Caco-2 (cell line): ENCODE measurements at regions not wholly inside any gene's neighbourhood (a gene's known extent, or its start where the extent isn't known, plus 50 kb on each side); places are given as distances from the start of the nearest gene placed in this dataset.

ENCODE experiments used
- BruUV-seq: library from RNA; stranded (reverse); fragments of 400-500 nt; replicated peaks from 2 replicates; lab custom pipeline; 2021; lab: Mats Ljungman, UMichigan
- CTCF ChIA-PET: fragments of 300-600 bp; sonication (Branson Sonifier 250); formaldehyde crosslinking; loops from one replicate; lab custom pipeline; 2022; ENCODE audit warnings: antibody characterized with exemption; lab: Charles Lee
- POLR2A ChIA-PET: fragments of 300-600 bp; sonication (Branson Sonifier 250); formaldehyde crosslinking; loops from one replicate; lab custom pipeline; 2022; ENCODE audit warnings: antibody characterized with exemption; lab: Charles Lee
- DNase-seq, 2 experiments: peaks; one replicate each; pipeline versions ENCODE4 v3.0.0 to v3.0.0-alpha.2; 2020 to 2022
- H3K27me3 ChIP-seq: replicated peaks from 2 replicates; pipeline ENCODE4 v1.6.0; 2011; ENCODE audit warnings: low read length; ENCODE audit not compliant: control insufficient read depth, insufficient read depth
- H3K36me3 ChIP-seq: 2 replicates; pipeline ENCODE4 v1.5.1; 2011; ENCODE audit warnings: low read length; ENCODE audit not compliant: control insufficient read depth, insufficient read depth
- H3K4me1 ChIP-seq: fragments of 250-450 bp; sonication (Bioruptor Pico); 2 replicates; pipeline ENCODE4 v1.5.1; 2020; ENCODE audit warnings: mild to moderate bottlenecking
- H3K4me3 ChIP-seq: 2 replicates; pipeline ENCODE4 v1.5.1; 2011; ENCODE audit warnings: low read depth, mild to moderate bottlenecking, control low read depth, low read length
- H3K9me3 ChIP-seq: fragments of 250-450 bp; sonication (Bioruptor Pico); 2 replicates; pipeline ENCODE4 v1.5.1; 2020; ENCODE audit warnings: mild to moderate bottlenecking, moderate library complexity
- H3K27ac Mint-ChIP-seq: one replicate; pipeline ENCODE4 v1.8.0; 2022; ENCODE audit warnings: mixed read lengths; ENCODE audit not compliant: unreplicated experiment
- H3K27me3 Mint-ChIP-seq: one replicate; pipeline ENCODE4 v1.8.0; 2022; ENCODE audit warnings: mixed read lengths; ENCODE audit not compliant: insufficient read depth, unreplicated experiment
- H3K36me3 Mint-ChIP-seq: one replicate; pipeline ENCODE4 v1.8.0; 2022; ENCODE audit warnings: mild to moderate bottlenecking, mixed read lengths; ENCODE audit not compliant: insufficient read depth, unreplicated experiment
- H3K4me1 Mint-ChIP-seq: one replicate; pipeline ENCODE4 v1.8.0; 2022; ENCODE audit warnings: low read depth, mixed read lengths; ENCODE audit not compliant: unreplicated experiment
- H3K4me3 Mint-ChIP-seq: one replicate; pipeline ENCODE4 v1.8.0; 2022; ENCODE audit warnings: mild to moderate bottlenecking, moderate library complexity, mixed read lengths; ENCODE audit not compliant: unreplicated experiment
- H3K9me3 Mint-ChIP-seq: one replicate; pipeline ENCODE4 v1.8.0; 2022; ENCODE audit warnings: mixed read lengths; ENCODE audit not compliant: unreplicated experiment
- CTCF ChIP-seq, 2 experiments: fragments of 200-600 bp in 1 of 2; IDR thresholded peaks; 1 replicate in 1 of 2; 2 replicates in 1 of 2; pipeline versions ENCODE4 v1.5.1 to v1.8.0; 2011 to 2022; ENCODE audit warnings: antibody characterized with exemption in 1 of 2, control low read depth in 1 of 2, inconsistent platforms in 1 of 2, low read depth in 1 of 2, low read length in 1 of 2, mild to moderate bottlenecking in 1 of 2, moderate library complexity in 1 of 2; ENCODE audit not compliant: insufficient read depth in 1 of 2, severe bottlenecking in 1 of 2, unreplicated experiment in 1 of 2
- intact Hi-C: fragments of 100-400 bp; cut with micrococcal nuclease; formaldehyde crosslinking; loops from one replicate; pipeline ENCODE4 v1.10.0; 2022; ENCODE audit not compliant: unreplicated experiment

DNA sequence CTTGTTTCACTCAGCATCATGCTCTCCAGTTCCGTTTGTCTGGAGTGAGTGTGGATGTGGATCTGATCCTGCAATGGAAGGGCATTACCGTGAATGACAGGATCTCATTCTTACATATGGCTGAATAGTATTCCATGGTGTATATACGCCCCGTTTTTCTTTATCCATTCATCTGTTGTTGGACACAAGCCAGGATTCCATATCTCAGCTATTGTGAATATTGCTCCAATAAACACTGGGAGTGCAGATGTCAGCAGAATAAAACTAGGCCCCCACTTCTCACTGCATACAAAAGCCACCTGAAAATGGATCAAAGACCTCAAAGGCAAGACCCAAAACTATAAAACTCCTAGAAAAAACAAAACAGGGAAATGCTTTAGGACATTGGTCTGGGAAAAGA lies 120.3 kb upstream of the TMPRSS2 start:
- Mint-ChIP-seq H3K27ac (no peak overlapping the region), H3K36me3 (no peaks in the 10 kb centered on the region), H3K9me3 (peaks cover 2% of the 10 kb centered on the region), H3K27me3 (no peaks in the 10 kb centered on the region), H3K4me3 (no peak overlapping the region), H3K4me1 (peaks cover under 1% of the 10 kb centered on the region)
- intact Hi-C loops: no loop called here
- H3K4me1 ChIP-seq: peaks cover 6% of the 10 kb centered on the region; the same call in 1 of the 2 replicates
- ChIA-PET POLR2A (no interaction called here), CTCF (no interaction called here)
- no peak for TF ChIP-seq CTCF (IDR thresholded peaks at IDR 0.05; ENCODE audit: insufficient read depth in 1 of 2, low read depth in 1 of 2, low read length in 1 of 2, severe bottlenecking in 1 of 2, unreplicated experiment in 1 of 2)
- H3K9me3 ChIP-seq: peaks cover 10% of the 10 kb centered on the region; the same call in 1 of the 2 replicates
- no peak for DNase-seq
- H3K4me3 ChIP-seq: no peak overlapping the region
- no TSS peak for BruUV-seq
- no peaks in the 10 kb centered on the region for H3K36me3 ChIP-seq
- H3K27me3 ChIP-seq: no peaks in the 10 kb centered on the region

GRCh38 chr21:41627428-41627827 lies 119.5 kb upstream of the TMPRSS2 start:
- no peak overlapping the region for H3K4me3 Mint-ChIP-seq
- no peak overlapping the region for H3K27ac Mint-ChIP-seq
- intact Hi-C loops: no loop called here
- H3K9me3 Mint-ChIP-seq: no peaks in the 10 kb centered on the region
- no peaks in the 10 kb centered on the region for H3K27me3 ChIP-seq
- no peaks in the 10 kb centered on the region for H3K36me3 Mint-ChIP-seq
- no peaks in the 10 kb centered on the region for H3K36me3 ChIP-seq
- no peaks in the 10 kb centered on the region for H3K27me3 Mint-ChIP-seq
- ChIA-PET POLR2A (no interaction called here), CTCF (no interaction called here)
- peaks cover 10% of the 10 kb centered on the region; the same call in 1 of the 2 replicates for H3K9me3 ChIP-seq
- no TSS peak for BruUV-seq
- H3K4me3 ChIP-seq: no peak overlapping the region
- no peaks in the 10 kb centered on the region for H3K4me1 ChIP-seq
- no peak for TF ChIP-seq CTCF (IDR thresholded peaks at IDR 0.05; ENCODE audit: insufficient read depth in 1 of 2, low read depth in 1 of 2, low read length in 1 of 2, severe bottlenecking in 1 of 2, unreplicated experiment in 1 of 2)
- H3K4me1 Mint-ChIP-seq: no peaks in the 10 kb centered on the region
- no peak for DNase-seq

GRCh38 chr21:41626021-41626420 lies 118.1 kb upstream of the TMPRSS2 start:
- no peaks in the 10 kb centered on the region for H3K4me1 ChIP-seq
- no peaks in the 10 kb centered on the region for H3K27me3 ChIP-seq
- Mint-ChIP-seq H3K4me3 (no peak overlapping the region), H3K4me1 (no peaks in the 10 kb centered on the region), H3K9me3 (no peaks in the 10 kb centered on the region), H3K27ac (no peak overlapping the region), H3K36me3 (no peaks in the 10 kb centered on the region), H3K27me3 (no peaks in the 10 kb centered on the region)
- no TSS peak for BruUV-seq
- POLR2A ChIA-PET: no interaction called here
- DNase-seq: no peak
- H3K9me3 ChIP-seq: peaks cover 10% of the 10 kb centered on the region; the same call in 1 of the 2 replicates
- H3K36me3 ChIP-seq: no peaks in the 10 kb centered on the region
- intact Hi-C loops: no loop called here
- no peak overlapping the region for H3K4me3 ChIP-seq
- CTCF ChIA-PET: no interaction called here
- TF ChIP-seq CTCF (IDR thresholded peaks at IDR 0.05; ENCODE audit: insufficient read depth in 1 of 2, low read depth in 1 of 2, low read length in 1 of 2, severe bottlenecking in 1 of 2, unreplicated experiment in 1 of 2): no peak
